ENCODE measurements at regions not wholly inside any gene's neighbourhood (a gene's known extent, or its start where the extent isn't known, plus 50 kb on each side); places are given as distances from the start of the nearest gene placed in this dataset.

DNA sequence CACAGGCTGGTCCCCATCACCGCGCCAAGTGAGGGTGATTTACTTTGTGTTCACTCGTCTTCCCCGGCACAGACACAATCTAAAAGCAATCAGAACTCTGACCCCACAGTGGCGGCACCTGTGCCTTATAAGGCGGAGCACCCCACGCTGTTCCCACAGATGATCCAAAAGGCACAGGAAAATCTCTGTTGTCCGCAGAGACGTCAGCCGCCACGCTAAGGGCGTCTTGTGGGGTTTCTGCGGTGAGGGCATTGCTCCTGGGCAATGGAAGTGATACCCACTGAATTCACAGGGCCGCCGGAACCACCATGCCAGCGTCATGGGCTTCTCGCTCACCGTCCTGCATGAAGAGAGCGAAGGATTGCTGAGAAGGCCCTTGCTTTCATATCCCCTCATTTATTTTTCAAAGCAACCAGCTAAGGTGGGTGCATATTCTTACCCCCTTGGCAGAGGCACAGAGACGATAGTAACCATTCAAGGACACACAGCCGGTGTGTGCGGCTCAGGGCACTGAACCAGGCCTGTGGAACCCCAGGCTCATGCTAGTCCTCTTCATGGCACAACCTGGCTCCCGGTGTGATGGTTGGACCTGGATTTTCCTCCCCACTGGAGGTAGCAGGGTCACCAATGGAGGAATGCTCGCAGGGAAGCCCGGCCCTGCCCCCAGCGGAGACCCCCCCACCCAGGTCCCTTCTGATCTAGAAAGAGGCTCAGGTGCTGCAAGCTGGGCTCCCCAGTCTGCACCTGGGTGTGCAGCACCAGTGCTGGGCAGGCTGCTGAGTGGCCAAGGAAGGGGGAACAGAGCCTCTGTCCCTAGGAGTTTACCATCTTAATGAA, 279.0 kb downstream of the TCERG1L start (continued):
- TF ChIP-seq JUNB (IDR thresholded peaks at IDR 0.05; ENCODE audit: unreplicated experiment) (no peak), ZNF331 (CRISPR knock-in tag; IDR thresholded peaks at IDR 0.05; ENCODE audit: low read depth) (no peak), NANOG (IDR thresholded peaks at IDR 0.05; ENCODE audit: borderline replicate concordance) (no peak)

DNA sequence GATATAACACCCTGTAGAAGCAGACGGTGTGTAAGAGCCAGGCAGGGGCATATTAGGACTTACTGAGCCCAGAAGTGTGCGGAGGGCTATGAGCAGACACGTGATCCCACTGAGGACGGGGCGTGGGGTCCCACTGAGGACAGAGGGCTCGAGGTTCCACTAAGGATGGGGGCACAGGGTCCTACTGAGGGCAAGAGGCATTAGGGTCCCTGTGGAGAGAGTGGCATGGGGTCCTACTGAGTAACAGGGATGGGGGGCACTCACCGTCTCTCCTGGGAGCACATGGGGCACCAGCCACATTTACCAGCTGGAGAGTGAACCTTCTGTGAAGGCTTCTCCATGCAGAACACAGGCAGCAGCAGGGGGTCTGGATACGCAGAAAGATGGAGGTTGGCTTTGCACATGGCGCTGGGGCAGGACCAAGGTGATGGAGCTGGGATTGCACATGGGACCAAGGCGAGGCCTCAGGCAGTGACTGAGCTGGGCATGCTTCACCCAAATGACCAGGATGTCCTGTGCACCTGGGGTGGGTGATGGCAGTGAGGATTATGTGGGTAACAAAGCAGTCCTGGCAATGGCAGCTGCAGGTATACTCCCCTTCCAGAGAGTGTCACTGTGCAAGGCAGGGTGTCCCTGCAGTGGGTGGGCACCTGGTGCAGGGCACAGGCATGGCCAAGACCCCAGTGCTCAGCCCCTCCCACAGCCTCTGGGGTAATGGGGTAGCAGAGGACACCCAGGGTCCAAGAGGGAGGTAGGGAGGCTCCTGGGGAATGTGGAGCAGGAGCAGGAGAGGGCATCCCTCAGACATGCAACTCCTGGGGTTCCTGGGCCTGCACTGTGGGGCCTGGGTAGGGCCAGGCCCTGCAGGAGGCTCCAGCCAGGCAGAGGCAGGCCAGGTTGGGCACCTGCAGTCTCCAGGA, 278.1 kb downstream of the TCERG1L start:
- Histone ChIP-seq H3K36me3 (ENCODE audit: insufficient read depth) (no peaks in the 10 kb centered on the region), H3K27ac (ENCODE audit: low read depth) (no peak overlapping the region), H4K20me1 (replicated peaks; ENCODE audit: insufficient read depth) (no peaks in the 10 kb centered on the region), H3K4me2 (no peak overlapping the region), H2AFZ (no peak overlapping the region), H3K9me2 (ENCODE audit: insufficient read depth) (no peaks in the 10 kb centered on the region), H3K4me1 (ENCODE audit: insufficient read depth) (no peaks in the 10 kb centered on the region), H3K4me3 (no peak overlapping the region), H3K27me3 (ENCODE audit: insufficient read depth) (no peaks in the 10 kb centered on the region), H3F3A (replicated peaks; ENCODE audit: low read depth) (no peaks in the 10 kb centered on the region), H3K79me2 (replicated peaks; ENCODE audit: insufficient read depth) (no peaks in the 10 kb centered on the region)
- Mint-ChIP-seq H3K36me3 (ENCODE audit: low read depth) (peaks cover 11% of the 10 kb centered on the region; the same call in 2 of the 3 replicates), H3K9me3 (peaks cover 83% of the 10 kb centered on the region), H3K4me1 (peaks cover 9% of the 10 kb centered on the region; the same call in 2 of the 3 replicates), H3K27me3 (ENCODE audit: insufficient read depth, low read depth, poor library complexity) (peaks cover 12% of the 10 kb centered on the region), H3K27ac (no peak overlapping the region), H3K4me3 (no peak overlapping the region)
- DNase-seq (ENCODE audit: low spot score), result no peak
- no peak for TF ChIP-seq POLR2AphosphoS5 (IDR thresholded peaks at IDR 0.05; ENCODE audit: low read depth)
- ATAC-seq, result no peak

DNA sequence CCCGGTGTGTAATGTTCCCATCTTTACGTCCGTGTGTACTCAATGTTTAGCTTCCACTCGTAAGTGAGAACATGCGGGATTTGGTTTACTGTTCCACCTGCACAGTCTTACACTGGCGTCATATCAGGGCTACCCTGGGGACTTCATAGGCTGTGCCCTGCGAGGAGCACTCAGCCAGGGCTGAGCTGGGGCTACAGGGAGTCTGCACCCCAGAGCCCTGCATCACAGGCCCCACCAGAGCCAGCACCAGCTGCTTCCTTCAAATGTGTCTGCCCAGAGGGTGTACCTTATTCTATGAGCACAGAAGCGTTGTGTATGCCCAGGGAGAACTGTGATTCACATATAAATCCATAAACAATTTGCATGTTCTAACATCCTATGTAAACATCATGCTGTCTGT, 277.1 kb downstream of the TCERG1L start:
- no peak overlapping the region for H3K27ac ChIP-seq (ENCODE audit: low read depth)
- TF ChIP-seq NANOG (IDR thresholded peaks at IDR 0.05; ENCODE audit: borderline replicate concordance) (no peak), ZNF114 (CRISPR knock-in tag; IDR thresholded peaks at IDR 0.05) (no peak), CREB1 (CRISPR knock-in tag; IDR thresholded peaks at IDR 0.05; ENCODE audit: low read depth) (no peak), EZH2phosphoT487 (IDR thresholded peaks at IDR 0.05; ENCODE audit: unreplicated experiment) (no peak), STAT1 (IDR thresholded peaks at IDR 0.05; ENCODE audit: unreplicated experiment) (no peak), EZH2 (IDR thresholded peaks at IDR 0.05; ENCODE audit: low read depth, unreplicated experiment) (no peak), POLR2AphosphoS5 (IDR thresholded peaks at IDR 0.05; ENCODE audit: low read depth) (no peak)
- TF ChIP-seq, protein P1, sequence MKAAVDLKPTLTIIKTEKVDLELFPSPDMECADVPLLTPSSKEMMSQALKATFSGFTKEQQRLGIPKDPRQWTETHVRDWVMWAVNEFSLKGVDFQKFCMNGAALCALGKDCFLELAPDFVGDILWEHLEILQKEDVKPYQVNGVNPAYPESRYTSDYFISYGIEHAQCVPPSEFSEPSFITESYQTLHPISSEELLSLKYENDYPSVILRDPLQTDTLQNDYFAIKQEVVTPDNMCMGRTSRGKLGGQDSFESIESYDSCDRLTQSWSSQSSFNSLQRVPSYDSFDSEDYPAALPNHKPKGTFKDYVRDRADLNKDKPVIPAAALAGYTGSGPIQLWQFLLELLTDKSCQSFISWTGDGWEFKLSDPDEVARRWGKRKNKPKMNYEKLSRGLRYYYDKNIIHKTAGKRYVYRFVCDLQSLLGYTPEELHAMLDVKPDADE (IDR thresholded peaks at IDR 0.05), result no peak
- no peak overlapping the region; the same call in 1 of the 2 replicates for H3K27ac Mint-ChIP-seq
- no peak overlapping the region for H3K4me3 ChIP-seq
- no peak overlapping the region for H3K4me2 ChIP-seq
- peaks cover 12% of the 10 kb centered on the region for H3K27me3 Mint-ChIP-seq (ENCODE audit: insufficient read depth, low read depth, poor library complexity)
- H4K20me1 ChIP-seq (replicated peaks; ENCODE audit: insufficient read depth), result no peaks in the 10 kb centered on the region
- no peaks in the 10 kb centered on the region for H3F3A ChIP-seq (replicated peaks; ENCODE audit: low read depth)
- H3K9me3 Mint-ChIP-seq, result peaks cover 81% of the 10 kb centered on the region
- H3K4me3 Mint-ChIP-seq, result no peak overlapping the region
- H3K79me2 ChIP-seq (replicated peaks; ENCODE audit: insufficient read depth), result no peaks in the 10 kb centered on the region
- no peaks in the 10 kb centered on the region for H3K36me3 ChIP-seq (ENCODE audit: insufficient read depth)
- H2AFZ ChIP-seq, result no peak overlapping the region
- H3K4me1 ChIP-seq (ENCODE audit: insufficient read depth), result no peaks in the 10 kb centered on the region
- DNase-seq (ENCODE audit: low spot score) (no peak), ATAC-seq (no peak)
- peaks cover 9% of the 10 kb centered on the region; the same call in 2 of the 3 replicates for H3K4me1 Mint-ChIP-seq
- H3K9me2 ChIP-seq (ENCODE audit: insufficient read depth), result no peaks in the 10 kb centered on the region
- peaks cover 12% of the 10 kb centered on the region; the same call in 1 of the 3 replicates for H3K36me3 Mint-ChIP-seq (ENCODE audit: low read depth)
- no peaks in the 10 kb centered on the region for H3K27me3 ChIP-seq (ENCODE audit: insufficient read depth)

Data from GM23338 (cell line).